22Rv1 (cell line): ENCODE measurements at regions not wholly inside any gene's neighbourhood (a gene's known extent, or its start where the extent isn't known, plus 50 kb on each side); places are given as distances from the start of the nearest gene placed in this dataset.

Experiments
- CTCF ChIP-seq: fragments of 450-650 bp; IDR thresholded peaks from 2 replicates; pipeline ENCODE4 v1.5.1; 2017; ENCODE audit warnings: mild to moderate bottlenecking
- ZFX ChIP-seq: fragments of 450-650 bp; IDR thresholded peaks from 2 replicates; pipeline ENCODE4 v1.6.1; 2017; ENCODE audit warnings: antibody characterized with exemption, borderline replicate concordance

- TF ChIP-seq CTCF = no peak
- TF ChIP-seq ZFX = no peak
Measured at GRCh38 chr13:58087566-58087965, 456.0 kb downstream of the PCDH17 start.
